Fibroblast of skin of left quadriceps (primary cell): ENCODE measurements at regions not wholly inside any gene's neighbourhood (a gene's known extent, or its start where the extent isn't known, plus 50 kb on each side); places are given as distances from the start of the nearest gene placed in this dataset.

Experiments
- DNase-seq, 2 experiments: peaks; one replicate each; pipeline ENCODE4 v3.0.0-alpha.2; 2013; ENCODE audit warnings: low read depth in 2 of 2

DNA sequence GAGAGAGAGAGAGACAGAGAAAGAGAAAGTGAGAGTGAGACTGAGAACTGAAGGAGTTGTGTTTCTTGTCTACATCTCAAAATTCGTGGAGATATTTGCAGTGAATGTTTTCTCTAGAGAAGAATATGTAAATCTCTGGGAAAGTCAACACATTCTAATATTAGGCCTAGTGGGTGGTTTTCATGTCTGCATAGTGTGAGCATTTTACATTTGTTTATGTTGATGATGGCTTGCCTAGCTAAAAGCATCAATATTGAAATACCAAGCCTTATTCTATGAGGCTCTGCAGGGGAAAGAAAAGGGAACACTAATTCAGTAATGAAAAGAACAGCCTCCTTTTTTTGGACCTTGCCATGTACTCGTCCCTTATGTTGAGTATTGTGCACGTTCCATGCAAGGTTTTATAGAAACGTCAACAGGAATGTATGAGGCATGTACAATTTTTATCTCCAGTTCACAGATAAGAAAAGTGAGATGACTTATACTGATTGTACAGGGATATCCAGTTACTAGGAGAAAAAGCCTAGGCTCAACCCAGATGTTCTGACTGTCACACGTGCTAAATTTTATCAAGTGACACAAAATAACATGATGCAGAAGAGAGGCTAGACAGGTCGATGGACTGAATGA lies 1288.9 kb upstream of the SLC10A2 start:
- no peak for DNase-seq

DNA sequence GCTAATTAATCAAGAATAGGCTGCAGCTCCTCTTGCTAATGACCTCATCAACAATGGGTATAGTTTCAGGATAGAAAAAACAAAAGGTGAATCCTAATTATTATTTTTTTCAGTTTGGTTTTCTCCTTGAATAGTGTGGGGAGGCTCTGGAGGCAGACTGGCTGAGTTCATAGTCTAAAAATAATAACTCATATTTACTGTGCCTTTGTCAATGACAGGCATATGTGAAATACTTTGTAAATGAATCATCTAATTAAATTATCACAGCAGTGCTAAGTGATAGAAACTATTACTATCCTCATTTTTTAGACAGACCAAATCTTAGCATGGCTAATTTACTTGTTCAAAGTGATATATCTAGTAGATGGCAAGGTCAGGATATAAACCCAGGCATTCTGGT lies 1261.0 kb upstream of the SLC10A2 start:
- DNase-seq = peak in 1 of 2 experiments; percentile 26

DNA sequence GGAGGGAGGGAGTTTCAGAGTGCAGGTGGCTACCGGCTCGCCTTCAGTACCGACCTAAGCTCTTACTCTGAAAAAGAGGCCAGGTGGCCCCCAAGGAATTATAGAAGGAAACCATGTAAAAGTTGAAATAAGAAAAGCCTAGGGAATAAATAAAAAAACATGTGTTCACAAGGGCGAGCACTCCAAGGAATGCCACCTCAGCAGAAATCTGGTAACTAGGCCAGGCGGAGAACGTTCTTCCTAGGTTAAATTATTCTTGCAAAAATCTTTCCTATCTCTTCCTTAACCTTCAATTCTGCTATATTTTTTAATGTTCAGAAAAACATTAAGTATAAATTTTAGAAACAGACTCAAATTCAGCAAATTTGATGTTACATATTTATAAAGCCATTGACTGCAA lies 1260.3 kb upstream of the SLC10A2 start:
- no peak for DNase-seq

DNA sequence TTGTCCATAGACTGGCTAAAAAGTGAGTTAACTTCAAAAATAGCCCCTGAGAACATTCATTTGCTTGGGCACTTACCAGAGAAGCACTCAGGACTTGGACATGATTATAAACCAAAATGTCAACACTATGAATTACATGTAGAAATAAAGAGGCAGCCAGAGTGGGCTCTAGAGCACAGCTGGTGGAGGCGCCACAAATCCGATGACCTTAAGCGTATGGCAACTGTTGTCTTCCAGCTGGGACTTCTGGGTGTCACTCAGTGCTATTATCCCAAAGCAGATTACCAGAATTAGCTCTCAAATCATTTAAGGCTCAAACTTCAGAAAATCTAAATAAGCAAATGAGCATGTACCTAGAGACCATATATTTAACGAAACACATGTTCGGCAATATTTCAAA lies 1255.5 kb upstream of the SLC10A2 start:
- DNase-seq = no peak

DNA sequence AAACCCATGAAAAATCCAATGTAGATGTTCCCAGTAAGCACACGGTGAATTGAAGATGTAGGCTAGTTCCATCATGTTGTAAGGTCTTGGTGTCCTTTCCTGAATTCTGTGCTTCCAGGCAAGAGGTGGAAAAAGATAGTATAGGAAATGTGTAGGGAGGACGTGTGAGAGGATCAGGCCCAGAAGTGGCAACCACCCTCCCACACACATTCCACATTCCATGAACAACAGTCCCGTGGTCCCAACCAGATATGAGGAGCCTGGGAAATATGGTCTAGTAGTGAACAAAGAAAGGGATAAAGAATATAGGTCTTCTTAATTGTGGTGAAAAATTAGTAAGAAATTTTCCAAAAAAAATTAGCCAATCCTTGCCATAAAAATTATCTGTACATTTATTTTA lies 1254.2 kb upstream of the SLC10A2 start:
- no peak for DNase-seq

DNA sequence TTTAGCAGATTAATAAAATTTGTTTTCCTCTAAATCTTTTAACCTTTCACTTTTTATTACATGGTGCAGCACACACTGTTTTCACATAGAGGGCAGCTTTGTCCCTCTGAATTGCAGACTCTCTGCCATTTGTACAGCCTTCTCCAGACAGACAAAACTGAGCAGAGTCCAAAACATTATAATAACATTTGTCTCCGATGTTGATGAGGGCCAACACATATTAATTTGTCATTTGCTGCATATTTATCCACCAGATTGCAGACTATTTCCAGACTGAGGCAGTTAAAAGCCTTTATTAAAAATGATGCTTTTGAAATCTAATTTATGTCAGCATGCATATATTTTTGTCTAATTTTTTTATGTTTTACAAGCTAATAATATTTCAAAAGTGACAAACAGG lies 1251.9 kb upstream of the SLC10A2 start:
- peak in 1 of 2 experiments; percentile 11 for DNase-seq

DNA sequence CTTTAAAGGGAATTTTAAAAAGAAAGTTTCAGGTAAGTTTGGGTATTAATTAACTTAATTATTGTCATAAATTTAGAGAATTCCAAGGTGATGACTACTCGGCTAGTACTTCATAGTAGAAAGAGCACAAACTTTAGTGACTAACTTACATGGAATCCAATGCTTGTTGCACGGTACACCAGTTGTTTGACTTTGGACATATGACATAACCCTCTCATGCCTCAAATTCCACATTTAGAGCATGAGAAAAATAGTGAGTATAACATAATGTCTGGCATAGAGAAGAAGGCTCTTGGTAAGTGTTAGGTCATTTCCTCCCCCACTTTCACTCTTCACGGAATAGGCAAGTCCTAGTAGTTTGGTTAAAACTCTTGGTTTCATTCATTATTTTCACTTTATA lies 1249.4 kb upstream of the SLC10A2 start:
- DNase-seq = peak; percentile 80 to 81

DNA sequence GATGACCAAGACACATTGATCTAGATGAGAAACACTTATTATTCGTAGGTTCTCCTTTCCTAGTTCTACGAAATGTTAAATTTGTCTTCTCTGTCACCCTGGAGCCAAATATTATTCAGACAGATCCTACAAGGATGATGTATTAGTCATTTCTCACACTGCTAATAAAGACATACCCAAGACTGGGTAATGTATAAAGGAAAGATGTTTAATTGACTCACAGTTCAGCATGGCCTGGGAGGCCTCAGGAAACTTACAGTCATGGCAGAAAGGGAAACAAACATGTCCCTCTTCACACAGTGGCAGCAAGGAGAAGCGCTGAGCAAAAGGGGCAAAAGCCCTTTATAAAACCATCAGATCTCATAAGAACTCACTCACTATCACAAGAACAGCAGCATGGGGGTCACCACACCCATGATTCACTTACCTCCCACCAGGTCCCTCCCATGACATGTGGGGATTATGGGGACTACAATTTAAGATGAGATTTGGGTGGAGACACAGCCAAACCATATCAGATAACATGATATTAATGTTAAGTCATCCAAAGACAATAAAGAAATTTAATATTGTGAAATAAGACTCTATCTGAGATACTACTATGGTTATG lies 1248.8 kb upstream of the SLC10A2 start:
- no peak for DNase-seq

DNA sequence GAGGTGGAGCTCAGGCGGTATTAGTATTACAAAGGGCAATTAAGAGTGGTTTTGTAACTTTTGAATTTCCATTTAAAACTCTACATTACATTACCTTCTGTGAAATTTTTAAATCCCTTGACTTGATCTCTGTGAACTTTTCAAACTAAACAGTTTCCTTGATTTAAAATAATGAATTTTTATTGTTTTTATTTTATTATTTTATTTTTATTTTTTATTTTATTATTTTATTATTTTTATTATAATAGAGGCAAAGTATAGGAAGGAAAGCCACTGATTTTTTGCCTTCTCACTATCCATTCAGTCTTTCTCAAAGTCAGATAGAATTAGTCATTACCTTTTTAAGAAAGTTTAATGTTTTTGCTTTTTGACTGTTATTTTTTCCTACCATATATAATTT lies 1248.1 kb upstream of the SLC10A2 start:
- no peak for DNase-seq

DNA sequence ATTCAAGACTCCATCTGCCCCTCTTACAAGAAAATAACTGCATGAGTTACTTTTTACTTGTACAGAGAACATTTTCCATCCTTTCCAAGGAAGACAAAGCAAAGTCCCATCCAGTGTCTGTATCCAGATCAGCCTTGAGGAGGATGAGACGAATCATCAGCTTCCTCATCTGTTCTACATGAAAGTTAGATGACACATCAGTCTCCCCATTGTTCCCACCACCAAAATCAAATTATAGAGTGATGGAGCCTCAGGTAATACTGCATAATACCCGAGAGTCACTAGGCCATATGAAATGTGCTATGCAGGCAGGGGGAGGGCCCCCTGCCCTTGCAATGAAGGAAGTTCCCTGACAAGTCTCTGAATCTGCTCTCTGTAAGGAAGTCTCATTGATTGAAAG lies 1244.6 kb upstream of the SLC10A2 start:
- DNase-seq = no peak

DNA sequence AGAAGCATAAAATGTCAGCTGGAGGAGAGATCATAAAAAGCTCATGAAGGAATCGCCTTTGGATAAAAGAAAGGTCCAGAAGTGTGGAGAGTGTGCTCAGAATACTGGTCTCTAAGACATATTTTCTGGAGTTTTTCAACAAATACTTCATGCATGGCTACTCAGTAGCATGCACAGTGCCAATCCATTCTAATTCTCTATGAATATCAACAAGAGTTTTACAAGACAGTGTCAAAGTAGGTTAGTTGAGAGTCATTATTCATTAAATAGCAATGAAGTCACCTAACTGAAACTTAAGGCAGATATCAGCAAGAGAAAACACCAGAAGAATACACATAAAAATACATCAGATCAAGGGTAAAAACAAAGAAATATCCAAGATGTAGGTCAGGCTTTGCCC lies 1243.2 kb upstream of the SLC10A2 start:
- no peak for DNase-seq

DNA sequence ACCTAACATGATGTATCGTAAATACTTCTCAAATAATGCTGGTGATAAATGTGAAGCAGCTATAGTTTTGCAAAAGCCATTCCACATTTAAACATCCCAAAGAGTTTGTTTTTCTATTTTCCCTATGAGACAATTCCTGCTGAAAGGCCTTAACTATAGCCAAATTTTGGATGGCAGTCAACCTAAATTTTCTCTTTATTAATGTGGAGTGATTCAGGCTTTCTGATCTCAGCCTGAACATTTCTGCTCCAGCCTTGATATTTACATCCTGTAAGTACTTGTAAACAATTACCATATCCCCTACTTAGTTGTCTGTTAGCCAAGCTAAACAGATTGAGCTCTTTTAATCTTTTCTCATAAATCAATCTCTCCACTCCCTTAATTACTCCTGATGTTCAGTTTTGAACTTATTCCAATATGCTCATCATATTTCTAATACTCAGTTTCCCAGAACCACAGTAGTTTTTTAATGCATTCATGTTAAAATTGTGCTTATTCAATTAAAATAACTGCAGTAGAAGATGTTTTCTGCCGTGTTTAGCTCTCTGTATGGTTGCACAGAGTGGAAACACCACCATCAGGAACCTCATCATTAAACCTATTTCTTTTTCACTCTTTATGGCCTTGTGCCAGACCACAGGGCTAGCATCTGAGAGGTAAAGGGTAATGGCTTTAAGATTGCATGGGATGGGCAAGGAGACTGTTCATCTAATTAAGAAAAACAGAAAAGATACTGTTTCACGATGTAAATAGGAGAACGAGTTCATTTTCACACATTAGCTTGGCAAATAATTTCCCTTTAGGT lies 1235.2 kb upstream of the SLC10A2 start:
- peak in 1 of 2 experiments; percentile 1 for DNase-seq

DNA sequence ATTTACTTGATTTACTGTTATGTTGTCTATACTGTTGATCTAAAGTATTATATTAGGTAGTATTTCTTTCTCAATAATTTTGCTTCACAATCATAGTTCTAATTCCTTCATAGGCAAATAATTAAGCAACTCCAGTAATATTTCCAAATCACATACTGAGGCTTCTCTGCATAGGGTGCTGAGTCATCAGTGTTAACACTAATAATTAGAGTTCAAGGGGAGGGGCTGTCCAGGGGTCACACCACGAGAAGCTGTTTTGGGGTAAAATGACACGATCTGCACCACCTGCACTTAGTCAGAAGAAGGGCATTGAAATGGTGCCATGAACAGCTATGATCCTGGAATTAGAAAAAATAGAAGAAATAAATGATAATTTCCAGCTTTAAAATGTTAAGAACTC lies 1230.9 kb upstream of the SLC10A2 start:
- DNase-seq = no peak

DNA sequence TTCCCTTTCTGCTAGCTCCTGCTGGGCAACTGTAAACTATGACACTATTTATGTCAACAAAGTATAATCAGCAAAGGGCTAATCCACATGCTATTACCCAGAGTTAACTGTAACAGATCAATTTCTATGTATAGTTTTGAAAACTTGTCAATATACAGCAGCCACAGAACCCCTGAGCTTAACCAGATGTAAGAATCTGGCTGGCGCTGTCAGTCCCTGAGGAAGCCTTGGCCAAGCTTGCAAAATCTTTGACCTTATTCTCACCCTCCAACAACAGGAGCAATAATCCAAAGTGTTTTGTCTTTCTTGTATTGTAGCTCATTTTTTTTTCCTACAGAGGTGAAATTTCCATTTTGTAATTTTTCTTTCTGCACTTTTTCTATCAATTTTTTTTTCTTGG lies 1230.1 kb upstream of the SLC10A2 start:
- no peak for DNase-seq

DNA sequence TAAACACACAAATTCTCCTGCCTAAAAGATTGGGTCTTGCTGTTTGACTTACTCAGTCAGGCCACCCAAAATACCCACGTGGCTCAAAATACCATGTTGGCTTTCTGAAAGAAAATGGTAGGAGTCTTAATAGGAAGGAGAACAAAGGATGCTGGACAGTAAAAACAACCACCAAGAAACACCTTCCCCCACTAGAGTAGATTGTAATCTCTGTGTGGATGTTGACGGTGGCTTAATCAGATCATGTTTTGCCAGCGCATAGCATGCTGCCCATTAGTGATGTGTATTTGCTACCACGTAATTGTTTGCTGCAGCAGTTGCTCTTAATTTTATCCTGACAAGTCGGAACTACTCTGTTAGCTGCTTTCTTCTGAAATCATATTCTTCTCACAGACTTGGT lies 1229.3 kb upstream of the SLC10A2 start:
- DNase-seq = no peak

DNA sequence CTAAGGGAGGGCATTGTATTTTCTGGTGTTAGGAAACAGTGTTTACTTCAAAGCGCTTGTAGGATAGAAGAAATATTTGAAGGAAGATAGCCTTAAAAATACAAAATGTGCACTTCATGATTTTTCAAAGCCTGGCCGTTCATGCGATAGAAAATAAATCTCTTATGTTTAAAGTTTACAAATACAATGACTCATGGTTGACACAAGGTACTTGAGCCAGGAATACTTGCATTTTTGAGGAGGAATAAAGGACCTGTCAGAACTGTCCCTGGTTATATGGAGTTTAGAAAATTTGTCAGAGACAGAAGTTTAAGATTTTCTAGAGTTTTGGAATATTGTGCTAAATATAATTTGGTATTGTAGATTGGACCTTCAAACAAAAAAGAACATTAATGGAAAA lies 1223.2 kb upstream of the SLC10A2 start:
- no peak for DNase-seq

DNA sequence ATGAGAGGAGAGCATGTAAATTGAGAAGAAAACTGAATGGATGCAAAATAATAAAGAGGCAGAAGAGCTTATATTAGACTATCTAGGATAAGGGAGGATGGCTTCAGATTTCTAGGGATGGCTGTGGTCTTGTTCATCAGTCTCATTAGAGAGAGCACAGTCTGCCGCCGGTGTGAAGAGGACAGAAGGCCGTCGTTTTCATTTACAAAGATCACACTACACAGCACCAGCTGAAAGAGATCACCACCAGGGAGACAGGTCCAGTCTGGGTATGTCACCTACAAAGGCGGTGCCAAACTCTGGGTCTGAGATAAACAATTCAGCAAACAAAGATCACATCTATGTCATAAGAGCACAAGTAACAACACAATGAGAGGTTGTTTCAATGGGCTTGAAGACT lies 1222.3 kb upstream of the SLC10A2 start:
- DNase-seq = no peak

DNA sequence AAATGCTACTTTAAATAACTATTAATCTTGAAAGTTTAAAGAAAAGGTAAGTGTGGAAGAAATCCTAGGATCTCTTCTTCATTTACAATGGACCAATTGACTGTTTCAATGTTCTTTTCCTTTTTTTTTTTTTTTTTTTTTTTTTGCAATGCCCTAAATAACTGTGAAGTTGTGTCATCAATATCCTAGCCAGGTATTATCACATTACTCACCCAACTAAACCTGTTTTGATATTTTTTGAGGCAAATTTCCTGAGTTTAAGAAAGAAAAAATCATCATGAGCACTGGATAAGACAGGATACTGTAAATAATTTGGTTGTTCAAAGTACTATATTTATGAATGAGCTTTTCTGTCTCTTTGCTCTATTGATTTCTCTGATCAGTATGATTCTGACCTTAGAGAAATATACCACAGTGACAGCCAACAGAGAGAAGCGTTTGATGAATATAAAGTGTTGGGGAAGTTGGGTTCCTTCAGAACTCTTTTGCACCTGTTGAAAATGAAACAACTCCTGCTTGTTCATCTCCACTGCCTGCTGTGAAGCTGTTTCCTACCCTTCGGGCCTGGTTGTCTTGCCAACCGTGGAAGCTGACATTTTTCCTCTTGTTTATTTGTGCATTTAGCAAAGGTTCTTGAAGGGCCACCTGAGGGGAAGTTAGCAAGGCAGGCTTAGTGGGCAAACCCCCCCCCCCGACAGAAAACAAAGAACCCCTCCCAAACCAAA lies 1220.5 kb upstream of the SLC10A2 start:
- DNase-seq = no peak

DNA sequence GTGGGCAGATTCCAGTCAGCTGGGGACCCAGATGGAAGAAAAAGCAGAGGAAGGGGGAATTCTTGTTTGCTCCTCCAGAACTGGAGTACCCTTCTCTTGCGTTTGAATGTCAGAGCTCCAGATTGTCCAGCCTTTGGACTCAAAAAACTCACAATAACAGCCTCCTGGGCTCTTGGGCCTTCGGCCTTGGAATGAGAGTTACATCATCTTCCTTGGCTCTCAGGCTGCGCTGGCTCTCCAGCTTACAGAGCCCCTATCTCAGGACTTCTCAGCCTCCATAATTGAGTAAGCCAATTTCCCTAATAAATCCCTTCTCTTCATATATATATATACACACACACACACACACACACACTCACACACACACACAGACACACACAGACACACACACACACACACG lies 1215.7 kb upstream of the SLC10A2 start:
- no peak for DNase-seq

DNA sequence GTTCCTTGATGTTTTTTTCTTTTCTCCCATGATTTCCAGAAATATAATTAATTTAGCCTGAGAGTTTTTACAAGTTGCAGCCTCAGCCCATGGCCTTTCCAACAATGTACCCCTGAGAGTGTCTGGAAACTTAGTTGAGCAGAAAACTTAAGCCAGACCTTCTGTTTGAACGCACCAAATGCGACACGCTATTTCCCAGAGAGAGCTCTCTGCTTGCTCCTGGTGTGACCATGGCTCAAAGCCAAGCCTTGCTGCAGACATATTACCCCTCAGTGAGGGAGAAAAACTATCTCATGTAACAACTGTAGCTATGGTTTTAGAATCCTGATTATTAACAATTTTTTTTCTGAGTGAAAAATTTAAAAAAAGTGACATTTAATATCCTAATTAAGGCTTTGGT lies 1204.5 kb upstream of the SLC10A2 start:
- no peak for DNase-seq

DNA sequence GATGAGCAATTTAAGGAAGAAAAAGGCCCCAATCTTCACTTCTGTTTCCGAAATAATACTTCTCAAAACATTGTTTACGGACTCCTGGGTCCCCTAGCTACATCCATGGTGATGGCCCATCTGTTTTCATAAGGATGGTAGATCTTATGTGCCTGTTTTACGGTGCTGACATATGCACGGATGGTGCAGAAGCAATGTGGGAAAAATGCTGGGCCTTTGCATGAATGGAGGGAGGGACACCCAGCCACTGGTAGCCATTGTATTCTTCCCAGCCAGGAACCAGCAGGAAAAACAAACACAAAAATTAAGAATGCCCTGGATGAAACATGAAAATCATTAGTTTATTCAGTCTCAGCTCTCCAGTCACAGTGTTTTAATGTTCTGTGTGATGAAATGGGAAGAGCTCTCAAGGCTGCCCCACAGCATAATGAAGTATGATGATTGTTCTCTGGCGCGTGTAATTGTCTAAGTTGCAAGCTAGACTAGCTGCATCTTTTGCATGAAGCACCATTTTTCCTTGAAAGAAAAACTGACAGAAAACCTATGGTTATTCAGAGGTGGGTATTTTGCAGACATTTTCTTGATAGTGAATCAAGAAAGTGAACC lies 1201.1 kb upstream of the SLC10A2 start:
- DNase-seq = no peak

DNA sequence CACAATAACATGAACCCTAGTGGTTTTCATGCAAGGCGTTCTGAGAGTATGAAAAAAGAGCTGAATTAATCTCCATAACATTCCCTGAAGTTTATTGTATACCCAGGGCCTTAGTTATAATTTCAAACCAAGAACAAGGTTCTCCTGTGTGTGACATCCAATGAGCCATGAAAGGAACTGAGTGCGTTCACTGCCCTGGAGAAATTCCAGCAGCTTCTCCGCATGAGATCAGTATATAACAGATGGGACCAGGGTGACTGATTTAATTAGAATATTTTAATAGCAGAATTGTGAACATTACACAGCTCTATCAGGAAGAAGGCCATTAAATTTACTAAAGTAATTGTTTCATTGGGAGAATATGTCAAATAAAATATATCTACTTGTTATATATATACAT lies 1190.5 kb upstream of the SLC10A2 start:
- no peak for DNase-seq
